ENCODE measurements at regions not wholly inside any gene's neighbourhood (a gene's known extent, or its start where the extent isn't known, plus 50 kb on each side); places are given as distances from the start of the nearest gene placed in this dataset.

DNA sequence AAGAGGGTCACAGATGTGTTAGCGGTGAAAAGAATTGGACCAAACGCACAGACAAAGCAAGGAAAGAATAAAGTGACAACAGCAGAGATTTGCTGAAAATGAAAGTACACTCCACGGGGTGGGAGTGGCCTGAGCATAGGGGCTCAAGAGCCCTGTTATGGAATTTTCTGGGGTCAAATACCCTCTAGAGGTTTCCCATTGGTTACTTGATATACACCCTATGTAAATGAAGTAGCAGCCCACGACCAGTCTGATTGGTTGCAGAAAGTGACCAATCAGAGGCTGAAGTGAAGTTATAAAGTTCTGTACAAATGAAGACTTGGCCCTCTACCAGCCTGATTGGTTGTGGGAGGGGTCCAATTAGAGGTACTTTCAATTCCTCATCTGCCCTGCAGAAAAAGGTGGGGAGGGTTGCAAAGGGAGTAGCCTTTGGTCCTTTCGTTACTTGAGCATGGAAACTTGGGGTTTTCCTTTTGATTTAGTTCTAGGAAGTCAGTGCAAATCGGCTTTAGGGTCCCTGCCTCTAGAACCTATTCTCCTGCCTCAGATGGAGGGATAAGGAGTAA, 125.6 kb upstream of the PRPS1L1 start (continued):
- TF ChIP-seq, protein P1, sequence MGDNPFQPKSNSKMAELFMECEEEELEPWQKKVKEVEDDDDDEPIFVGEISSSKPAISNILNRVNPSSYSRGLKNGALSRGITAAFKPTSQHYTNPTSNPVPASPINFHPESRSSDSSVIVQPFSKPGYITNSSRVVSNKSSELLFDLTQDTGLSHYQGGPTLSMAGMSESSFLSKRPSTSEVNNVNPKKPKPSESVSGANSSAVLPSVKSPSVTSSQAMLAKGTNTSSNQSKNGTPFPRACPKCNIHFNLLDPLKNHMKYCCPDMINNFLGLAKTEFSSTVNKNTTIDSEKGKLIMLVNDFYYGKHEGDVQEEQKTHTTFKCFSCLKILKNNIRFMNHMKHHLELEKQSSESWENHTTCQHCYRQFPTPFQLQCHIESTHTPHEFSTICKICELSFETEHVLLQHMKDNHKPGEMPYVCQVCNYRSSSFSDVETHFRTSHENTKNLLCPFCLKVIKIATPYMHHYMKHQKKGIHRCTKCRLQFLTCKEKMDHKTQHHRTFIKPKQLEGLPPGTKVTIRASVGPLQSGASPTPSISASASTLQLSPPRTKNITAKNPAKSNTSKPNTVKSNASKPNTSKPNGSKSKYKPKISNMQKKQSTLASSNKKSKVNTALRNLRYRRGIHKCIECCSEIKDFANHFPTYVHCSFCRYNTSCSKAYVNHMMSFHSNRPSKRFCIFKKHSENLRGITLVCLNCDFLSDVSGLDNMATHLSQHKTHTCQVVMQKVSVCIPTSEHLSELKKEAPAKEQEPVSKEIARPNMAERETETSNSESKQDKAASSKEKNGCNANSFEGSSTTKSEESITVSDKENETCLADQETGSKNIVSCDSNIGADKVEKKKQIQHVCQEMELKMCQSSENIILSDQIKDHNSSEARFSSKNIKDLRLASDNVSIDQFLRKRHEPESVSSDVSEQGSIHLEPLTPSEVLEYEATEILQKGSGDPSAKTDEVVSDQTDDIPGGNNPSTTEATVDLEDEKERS (tag by site-specific recombination; IDR thresholded peaks at IDR 0.05): no peak
- no peak for TF ChIP-seq ZNF544 (tag by site-specific recombination; IDR thresholded peaks at IDR 0.05)

DNA sequence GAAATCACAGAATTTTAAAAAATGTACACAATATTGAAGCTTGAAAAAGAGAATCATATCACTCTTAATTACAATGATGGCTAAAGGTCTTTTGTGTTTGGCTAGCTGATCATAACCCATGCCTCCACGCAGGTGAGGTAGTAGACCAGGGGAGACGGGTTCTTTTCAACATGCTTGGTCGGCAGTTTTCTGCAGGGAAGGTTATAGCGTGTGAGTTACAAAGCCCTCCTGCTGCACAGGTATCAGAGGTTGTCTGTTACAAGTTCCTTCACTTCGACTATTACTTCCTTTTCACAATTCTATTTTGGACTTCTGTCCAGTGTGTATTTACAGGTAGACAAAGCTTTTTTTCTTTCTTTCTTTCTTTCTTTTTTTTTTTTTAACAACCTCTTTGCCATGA, 127.1 kb upstream of the PRPS1L1 start:
- Histone ChIP-seq H3K9me3 (ENCODE audit: control insufficient read depth, insufficient read depth, low read depth, low read length) (no peaks in the 10 kb centered on the region), H3K4me3 (ENCODE audit: low read depth, low read length) (no peak overlapping the region), H3K27ac (ENCODE audit: extremely low read depth, low read depth, low read length) (no peak overlapping the region), H3K4me1 (ENCODE audit: control insufficient read depth, insufficient read depth, low read length) (no peaks in the 10 kb centered on the region), H3K36me3 (ENCODE audit: control insufficient read depth in 2 of 2, insufficient read depth in 1 of 2, low read length in 2 of 2) (no peaks in the 10 kb centered on the region)
- CTCF ChIA-PET: no interaction called here
- TF ChIP-seq ZXDB (tag by site-specific recombination; IDR thresholded peaks at IDR 0.05): no peak
- POLR2A ChIA-PET: no interaction called here

DNA sequence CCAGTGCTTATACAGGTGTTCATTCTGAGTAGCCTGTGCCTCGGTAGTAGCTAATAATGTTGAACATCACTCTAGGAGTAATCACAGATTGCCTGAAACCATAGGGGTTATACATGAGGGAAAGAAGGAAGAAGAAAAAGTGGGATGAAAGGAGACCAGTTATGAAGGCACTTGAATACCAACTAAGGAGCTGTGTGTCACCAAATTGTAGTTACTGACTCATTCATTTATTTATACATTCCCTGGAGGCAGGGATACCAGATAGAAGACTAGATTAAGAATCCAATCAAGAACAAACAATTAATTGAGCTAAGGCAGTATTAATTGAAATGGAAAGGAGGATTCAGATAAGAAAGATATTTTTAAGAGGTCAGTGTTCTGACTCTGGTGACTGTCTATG, 129.6 kb upstream of the PRPS1L1 start:
- Histone ChIP-seq H3K4me1 (ENCODE audit: control insufficient read depth, insufficient read depth, low read length) (no peaks in the 10 kb centered on the region), H3K4me3 (ENCODE audit: low read depth, low read length) (no peak overlapping the region), H3K36me3 (ENCODE audit: control insufficient read depth in 2 of 2, insufficient read depth in 1 of 2, low read length in 2 of 2) (no peaks in the 10 kb centered on the region), H3K9me3 (ENCODE audit: control insufficient read depth, insufficient read depth, low read depth, low read length) (no peaks in the 10 kb centered on the region), H3K27ac (ENCODE audit: extremely low read depth, low read depth, low read length) (no peak overlapping the region)
- POLR2A ChIA-PET: no interaction called here
- CTCF ChIA-PET: no interaction called here
- TF ChIP-seq PRDM4 (tag by site-specific recombination; IDR thresholded peaks at IDR 0.05): no peak
- TF ChIP-seq GFI1B (tag by site-specific recombination; IDR thresholded peaks at IDR 0.05): no peak
- no peak for TF ChIP-seq ZNF114 (tag by site-specific recombination; IDR thresholded peaks at IDR 0.05)
- TF ChIP-seq ZNF571 (tag by site-specific recombination; IDR thresholded peaks at IDR 0.05): no peak
- no peak for TF ChIP-seq ZNF146 (tag by site-specific recombination; IDR thresholded peaks at IDR 0.05)
- TF ChIP-seq ZNF394 (tag by site-specific recombination; IDR thresholded peaks at IDR 0.05; ENCODE audit: borderline replicate concordance): no peak
- no peak for TF ChIP-seq ZNF24 (tag by site-specific recombination; IDR thresholded peaks at IDR 0.05)
- TF ChIP-seq ZNF510 (tag by site-specific recombination; IDR thresholded peaks at IDR 0.05; ENCODE audit: insufficient replicate concordance): no peak
- no peak for TF ChIP-seq ZBTB21 (tag by site-specific recombination; IDR thresholded peaks at IDR 0.05)
- no peak for TF ChIP-seq ZNF335 (tag by site-specific recombination; conservative IDR thresholded peaks at IDR 0.05)
- TF ChIP-seq ZNF530 (tag by site-specific recombination; IDR thresholded peaks at IDR 0.05; ENCODE audit: low read depth): no peak
- TF ChIP-seq, protein P2, sequence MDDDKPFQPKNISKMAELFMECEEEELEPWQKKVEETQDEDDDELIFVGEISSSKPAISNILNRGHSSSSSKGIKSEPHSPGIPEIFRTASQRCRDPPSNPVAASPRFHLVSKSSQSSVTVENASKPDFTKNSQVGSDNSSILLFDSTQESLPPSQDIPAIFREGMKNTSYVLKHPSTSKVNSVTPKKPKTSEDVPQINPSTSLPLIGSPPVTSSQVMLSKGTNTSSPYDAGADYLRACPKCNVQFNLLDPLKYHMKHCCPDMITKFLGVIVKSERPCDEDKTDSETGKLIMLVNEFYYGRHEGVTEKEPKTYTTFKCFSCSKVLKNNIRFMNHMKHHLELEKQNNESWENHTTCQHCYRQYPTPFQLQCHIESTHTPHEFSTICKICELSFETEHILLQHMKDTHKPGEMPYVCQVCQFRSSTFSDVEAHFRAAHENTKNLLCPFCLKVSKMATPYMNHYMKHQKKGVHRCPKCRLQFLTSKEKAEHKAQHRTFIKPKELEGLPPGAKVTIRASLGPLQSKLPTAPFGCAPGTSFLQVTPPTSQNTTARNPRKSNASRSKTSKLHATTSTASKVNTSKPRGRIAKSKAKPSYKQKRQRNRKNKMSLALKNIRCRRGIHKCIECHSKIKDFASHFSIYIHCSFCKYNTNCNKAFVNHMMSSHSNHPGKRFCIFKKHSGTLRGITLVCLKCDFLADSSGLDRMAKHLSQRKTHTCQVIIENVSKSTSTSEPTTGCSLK (tag by site-specific recombination; IDR thresholded peaks at IDR 0.05): no peak
- TF ChIP-seq ELK4 (IDR thresholded peaks at IDR 0.05; ENCODE audit: borderline replicate concordance, low read depth, low read length): no peak
- no peak for TF ChIP-seq ZNF138 (tag by site-specific recombination; IDR thresholded peaks at IDR 0.05; ENCODE audit: borderline replicate concordance)
- TF ChIP-seq GLI2 (tag by site-specific recombination; IDR thresholded peaks at IDR 0.05; ENCODE audit: borderline replicate concordance, low read depth): no peak
- TF ChIP-seq ZSCAN16 (tag by site-specific recombination; IDR thresholded peaks at IDR 0.05): no peak
- TF ChIP-seq ZNF19 (tag by site-specific recombination; IDR thresholded peaks at IDR 0.05; ENCODE audit: low read depth): no peak
